ENCODE measurements at regions not wholly inside any gene's neighbourhood (a gene's known extent, or its start where the extent isn't known, plus 50 kb on each side); places are given as distances from the start of the nearest gene placed in this dataset.

GRCh38 chr18:45139478-45139877 lies 458.8 kb downstream of the SETBP1 start:
- intact Hi-C loops (cut with micrococcal nuclease) (no loop called here), dilution Hi-C loops (cut with MboI; ENCODE audit: extremely low pct_ligation_motif_present, low sequenced_read_pairs) (no loop called here)
- no TSS peak for BruUV-seq (replicated peaks)
- no peaks in the 10 kb centered on the region for H3K9me1 ChIP-seq (replicated peaks; ENCODE audit: control insufficient read depth, extremely low read depth, insufficient read depth, low read length)
- TF ChIP-seq POLR2A (IDR thresholded peaks at IDR 0.05; ENCODE audit: low read depth, low read length): no peak
- TF ChIP-seq JUN (IDR thresholded peaks at IDR 0.05; ENCODE audit: borderline replicate concordance, insufficient read depth, insufficient read length, low read depth): no peak
- TF ChIP-seq EZH2 (IDR thresholded peaks at IDR 0.05; ENCODE audit: borderline replicate concordance, low read depth, low read length, severe bottlenecking): no peak
- TF ChIP-seq CTCF (IDR thresholded peaks at IDR 0.05; ENCODE audit: extremely low read depth in 1 of 2, insufficient read depth in 1 of 2, low read depth in 1 of 2, low read length in 2 of 2): no peak
- no peak for TF ChIP-seq POLR2AphosphoS5 (IDR thresholded peaks at IDR 0.05; ENCODE audit: insufficient read depth, low read depth, low read length)
- H2AFZ ChIP-seq (ENCODE audit: low read depth, low read length): no peak overlapping the region
- ChIA-PET CTCF (no interaction called here), POLR2A (no interaction called here)
- H3K4me2 ChIP-seq (ENCODE audit: insufficient read depth, low read length): no peak overlapping the region
- no peaks in the 10 kb centered on the region for H3K27me3 ChIP-seq (ENCODE audit: control insufficient read depth in 2 of 2, insufficient read depth in 2 of 2, low read length in 2 of 2)
- FAIRE-seq: no peak
- DNase-seq (ENCODE audit: low read depth, low spot score): no peak
- H3K9me3 ChIP-seq (replicated peaks; ENCODE audit: control insufficient read depth, insufficient read depth, low read length): no peaks in the 10 kb centered on the region
- no peak overlapping the region for H3K27ac ChIP-seq (ENCODE audit: insufficient read depth, low read depth, low read length)
- H3K36me3 ChIP-seq (ENCODE audit: control insufficient read depth in 2 of 2, extremely low read depth in 1 of 2, insufficient read depth in 2 of 2, low read length in 2 of 2): no peaks in the 10 kb centered on the region
- H3K4me3 ChIP-seq (replicated peaks in 1 of 3; ENCODE audit: insufficient read depth in 1 of 3, low read depth in 1 of 3, low read length in 3 of 3): no peak overlapping the region
- no peaks in the 10 kb centered on the region for H4K20me1 ChIP-seq (replicated peaks; ENCODE audit: control insufficient read depth, extremely low read depth, insufficient read depth, low read length)
- no peaks in the 10 kb centered on the region for H3K79me2 ChIP-seq (ENCODE audit: control insufficient read depth, insufficient read depth, low read length)
- no peaks in the 10 kb centered on the region for H3K4me1 ChIP-seq (ENCODE audit: control insufficient read depth, extremely low read depth, insufficient read depth, low read length)
- H3K9ac ChIP-seq (replicated peaks; ENCODE audit: extremely low read depth, insufficient read depth, low read length): no peak overlapping the region

- BruUV-seq (replicated peaks): no TSS peak
- Histone ChIP-seq H3K79me2 (ENCODE audit: control insufficient read depth, insufficient read depth, low read length) (no peaks in the 10 kb centered on the region), H3K4me2 (ENCODE audit: insufficient read depth, low read length) (no peak overlapping the region), H4K20me1 (replicated peaks; ENCODE audit: control insufficient read depth, extremely low read depth, insufficient read depth, low read length) (no peaks in the 10 kb centered on the region), H3K4me3 (replicated peaks in 1 of 3; ENCODE audit: insufficient read depth in 1 of 3, low read depth in 1 of 3, low read length in 3 of 3) (no peak overlapping the region), H2AFZ (ENCODE audit: low read depth, low read length) (no peak overlapping the region), H3K4me1 (ENCODE audit: control insufficient read depth, extremely low read depth, insufficient read depth, low read length) (no peaks in the 10 kb centered on the region), H3K36me3 (ENCODE audit: control insufficient read depth in 2 of 2, extremely low read depth in 1 of 2, insufficient read depth in 2 of 2, low read length in 2 of 2) (no peaks in the 10 kb centered on the region), H3K9me3 (replicated peaks; ENCODE audit: control insufficient read depth, insufficient read depth, low read length) (no peaks in the 10 kb centered on the region), H3K9ac (replicated peaks; ENCODE audit: extremely low read depth, insufficient read depth, low read length) (no peak overlapping the region), H3K27ac (ENCODE audit: insufficient read depth, low read depth, low read length) (no peak overlapping the region), H3K27me3 (ENCODE audit: control insufficient read depth in 2 of 2, insufficient read depth in 2 of 2, low read length in 2 of 2) (no peaks in the 10 kb centered on the region), H3K9me1 (replicated peaks; ENCODE audit: control insufficient read depth, extremely low read depth, insufficient read depth, low read length) (no peaks in the 10 kb centered on the region)
- intact Hi-C loops (cut with micrococcal nuclease) (no loop called here), dilution Hi-C loops (cut with MboI; ENCODE audit: extremely low pct_ligation_motif_present, low sequenced_read_pairs) (no loop called here)
- DNase-seq (ENCODE audit: low read depth, low spot score) (no peak), FAIRE-seq (no peak)
- ChIA-PET CTCF (interaction anchor here (0.6 kb wide), 1 partner anchor 247 kb away, joined by 3 read pairs; no protein-coding TSS in a partner anchor), POLR2A (no interaction called here)
- TF ChIP-seq GATA2 (IDR thresholded peaks at IDR 0.05; ENCODE audit: insufficient read depth, insufficient read length, low read depth, low read length) (no peak), EZH2 (IDR thresholded peaks at IDR 0.05; ENCODE audit: borderline replicate concordance, low read depth, low read length, severe bottlenecking) (no peak), POLR2A (IDR thresholded peaks at IDR 0.05; ENCODE audit: low read depth, low read length) (no peak), FOS (IDR thresholded peaks at IDR 0.05; ENCODE audit: borderline replicate concordance, insufficient read depth, low read length) (no peak), MYC (IDR thresholded peaks at IDR 0.05; ENCODE audit: low read depth, low read length) (no peak), POLR2AphosphoS5 (IDR thresholded peaks at IDR 0.05; ENCODE audit: insufficient read depth, low read depth, low read length) (no peak), MAX (IDR thresholded peaks at IDR 0.05; ENCODE audit: insufficient read depth, insufficient read length) (no peak), CTCF (IDR thresholded peaks at IDR 0.05; ENCODE audit: extremely low read depth in 1 of 2, insufficient read depth in 1 of 2, low read depth in 1 of 2, low read length in 2 of 2) (no peak), JUN (IDR thresholded peaks at IDR 0.05; ENCODE audit: borderline replicate concordance, insufficient read depth, insufficient read length, low read depth) (no peak)
These were observed 462.2 kb downstream of the SETBP1 start for GRCh38 chr18:45142868-45143267.

Measured in endothelial cell of umbilical vein (primary cell).